Activated CD4-positive, alpha-beta memory T cell treated with anti-CD3 and anti-CD28 coated beads, Interleukin-2, amount 10 ng/mL, durations not matched to agents 7 days and 5 days (primary cell): ENCODE measurements at regions not wholly inside any gene's neighbourhood (a gene's known extent, or its start where the extent isn't known, plus 50 kb on each side); places are given as distances from the start of the nearest gene placed in this dataset.

Experiments used
- CTCF ChIA-PET: fragments of 350-600 bp; sonication (Branson Sonifier 250); formaldehyde crosslinking; loops from one replicate; lab custom pipeline; 2021; ENCODE audit warnings: antibody characterized with exemption, inconsistent platforms; lab: Charles Lee
- POLR2A ChIA-PET: fragments of 350-600 bp; sonication (Branson Sonifier 250); formaldehyde crosslinking; loops from one replicate; lab custom pipeline; 2021; ENCODE audit warnings: antibody characterized with exemption; lab: Charles Lee
- DNase-seq: peaks from one replicate; pipeline ENCODE4 v3.0.0-alpha.2; 2020
- H3K27ac Mint-ChIP-seq: one replicate; pipeline ENCODE4 v1.8.0; 2021; ENCODE audit warnings: mild to moderate bottlenecking, mixed read lengths
- H3K27me3 Mint-ChIP-seq: one replicate; pipeline ENCODE4 v1.8.0; 2021; ENCODE audit warnings: mixed read lengths
- H3K36me3 Mint-ChIP-seq: one replicate; pipeline ENCODE4 v1.8.0; 2021; ENCODE audit warnings: low read depth, mixed read lengths
- H3K4me1 Mint-ChIP-seq: one replicate; pipeline ENCODE4 v1.8.0; 2021; ENCODE audit warnings: mixed read lengths
- H3K4me3 Mint-ChIP-seq: one replicate; pipeline ENCODE4 v1.8.0; 2021; ENCODE audit warnings: mild to moderate bottlenecking, mixed read lengths
- H3K9me3 Mint-ChIP-seq: one replicate; pipeline ENCODE4 v1.8.0; 2021; ENCODE audit warnings: mixed read lengths

DNA sequence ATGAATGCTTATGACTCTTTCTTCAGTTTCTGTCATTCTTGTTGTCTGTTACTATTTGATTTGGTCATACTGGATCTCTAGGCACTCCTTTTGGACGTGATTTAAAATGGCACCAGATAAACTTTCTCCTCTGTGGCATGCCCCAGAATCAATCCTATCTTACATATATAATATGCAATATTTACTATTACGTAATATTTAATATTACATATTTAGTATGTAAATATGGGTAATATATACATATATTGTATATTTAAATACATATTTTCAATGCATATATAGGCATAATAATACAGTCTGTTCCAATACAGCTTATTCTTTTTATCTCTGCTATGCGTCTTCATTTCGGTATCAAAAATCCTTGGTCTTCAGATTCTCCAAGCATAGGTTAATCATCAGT lies 104.4 kb upstream of the PRR20A start:
- no peaks in the 10 kb centered on the region for H3K36me3 Mint-ChIP-seq
- no peaks in the 10 kb centered on the region for H3K27me3 Mint-ChIP-seq
- no peak for DNase-seq
- ChIA-PET CTCF (no interaction called here), POLR2A (no interaction called here)
- H3K4me3 Mint-ChIP-seq = no peak overlapping the region
- peaks cover 7% of the 10 kb centered on the region for H3K9me3 Mint-ChIP-seq
- no peaks in the 10 kb centered on the region for H3K4me1 Mint-ChIP-seq
- H3K27ac Mint-ChIP-seq = no peak overlapping the region

DNA sequence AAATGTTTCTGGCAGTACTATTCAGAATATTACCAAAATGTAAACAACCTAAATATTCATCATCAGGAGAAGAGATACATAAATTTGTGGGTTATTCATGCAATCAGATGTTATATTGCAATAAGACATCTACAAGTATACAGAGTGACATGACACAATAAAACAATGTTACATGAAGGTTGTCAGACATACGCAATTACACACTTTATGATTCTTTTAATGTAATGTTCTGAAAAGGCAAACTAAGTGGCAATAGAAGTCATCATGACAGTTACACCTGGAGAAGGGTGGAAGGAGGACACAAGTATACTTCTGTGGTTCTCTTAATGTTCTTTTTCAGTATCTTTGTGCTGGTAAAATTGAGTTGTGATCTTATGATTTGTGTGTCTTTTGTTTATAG lies 95.8 kb upstream of the PRR20A start:
- no peak overlapping the region for H3K4me3 Mint-ChIP-seq

DNA sequence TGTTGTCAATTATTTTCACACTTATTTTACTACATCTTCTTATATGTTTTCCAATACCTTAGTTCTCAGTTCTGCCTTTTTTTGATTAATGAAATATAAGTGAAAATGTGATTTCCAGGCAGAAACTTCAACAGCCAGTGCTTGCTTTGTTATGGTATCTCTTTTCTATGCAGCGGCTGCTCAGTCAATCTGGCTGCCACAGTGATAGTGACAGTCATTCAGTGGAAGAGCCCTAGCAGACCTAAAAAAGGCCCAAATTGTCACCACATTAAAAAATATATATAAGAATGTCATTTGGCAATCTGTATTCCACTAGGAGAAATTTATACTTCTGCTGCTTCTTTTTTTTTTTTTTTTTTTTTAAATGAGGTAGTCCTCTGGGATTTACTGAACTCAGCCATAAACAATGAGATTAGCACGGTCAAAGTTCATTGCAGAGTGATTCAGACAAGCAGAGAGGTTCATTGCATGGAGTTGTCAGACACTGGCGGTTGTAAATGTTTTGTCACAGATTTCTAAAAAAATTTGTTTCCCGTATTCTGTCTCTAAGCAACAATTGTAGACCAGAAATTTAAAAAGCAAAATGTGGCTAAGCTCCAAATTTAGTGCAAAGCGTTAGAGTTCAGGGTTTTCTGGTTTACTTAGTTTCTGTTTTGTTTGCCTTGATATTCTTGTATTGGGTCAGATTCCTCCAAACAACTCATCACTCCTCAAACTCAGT lies 94.7 kb upstream of the PRR20A start:
- ChIA-PET POLR2A (no interaction called here), CTCF (no interaction called here)

More for the DNA sequence above, 95.8 kb upstream of the PRR20A start:
- H3K27me3 Mint-ChIP-seq = no peaks in the 10 kb centered on the region
- H3K9me3 Mint-ChIP-seq = peaks cover 11% of the 10 kb centered on the region
- no peak overlapping the region for H3K27ac Mint-ChIP-seq
- no peaks in the 10 kb centered on the region for H3K4me1 Mint-ChIP-seq
- CTCF ChIA-PET = no interaction called here
- DNase-seq = no peak
- H3K36me3 Mint-ChIP-seq = no peaks in the 10 kb centered on the region
- POLR2A ChIA-PET = no interaction called here

DNA sequence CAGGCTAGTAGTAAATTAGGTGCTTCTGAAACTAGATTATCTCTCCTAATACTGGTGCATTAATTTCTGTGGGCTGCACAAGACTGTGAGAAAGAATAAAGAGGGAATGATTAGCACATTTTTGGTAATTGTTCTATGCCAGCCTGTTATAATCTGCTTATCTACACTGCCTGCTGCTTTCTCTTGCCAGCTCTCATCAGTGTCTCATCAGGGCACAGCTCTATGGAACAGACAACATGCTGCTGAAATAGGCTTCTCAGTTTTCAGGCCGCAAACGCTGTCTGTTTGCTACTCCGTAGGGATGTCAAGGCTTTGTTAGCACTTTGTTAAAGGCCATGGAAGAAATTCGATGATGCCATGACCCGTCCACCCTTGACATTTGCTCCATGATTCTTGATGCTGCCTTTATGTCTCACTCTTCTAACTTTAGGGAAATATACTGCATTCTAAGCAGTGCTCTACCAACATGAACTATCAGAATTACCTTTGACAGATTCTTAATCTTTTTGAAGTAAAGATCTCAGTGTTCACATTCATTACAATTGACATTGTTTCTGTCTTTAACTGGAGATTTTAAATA lies 84.0 kb upstream of the PRR20A start:
- H3K4me3 Mint-ChIP-seq = no peak overlapping the region

More for the DNA sequence above, 94.7 kb upstream of the PRR20A start:
- no peak for DNase-seq
- H3K9me3 Mint-ChIP-seq = peaks cover 15% of the 10 kb centered on the region
- no peaks in the 10 kb centered on the region for H3K27me3 Mint-ChIP-seq
- H3K4me3 Mint-ChIP-seq = no peak overlapping the region
- no peaks in the 10 kb centered on the region for H3K4me1 Mint-ChIP-seq
- H3K36me3 Mint-ChIP-seq = no peaks in the 10 kb centered on the region
- no peak overlapping the region for H3K27ac Mint-ChIP-seq

DNA sequence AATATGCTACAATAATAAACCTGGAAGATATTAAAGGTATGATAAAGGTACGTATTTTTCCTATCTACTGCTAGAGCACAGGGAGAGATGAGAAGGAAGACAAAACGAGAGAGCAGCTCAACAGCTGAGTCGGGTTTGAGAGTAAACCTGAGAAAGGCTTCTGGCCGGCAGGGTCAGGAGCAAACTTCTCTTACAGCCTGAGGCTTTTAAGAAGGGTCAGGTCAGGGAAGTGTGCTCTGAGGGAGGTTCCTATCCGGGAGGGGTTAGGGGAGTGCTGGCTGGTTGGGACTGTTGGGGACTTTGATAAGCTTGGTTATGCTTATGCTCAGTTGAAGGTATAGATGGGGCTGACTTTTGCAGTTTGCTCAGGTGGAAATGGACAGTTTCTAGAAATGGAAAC lies 77.7 kb upstream of the PRR20A start:
- Mint-ChIP-seq H3K36me3 (no peaks in the 10 kb centered on the region), H3K4me1 (no peaks in the 10 kb centered on the region), H3K27ac (no peak overlapping the region), H3K9me3 (peaks cover 2% of the 10 kb centered on the region), H3K27me3 (no peaks in the 10 kb centered on the region), H3K4me3 (no peak overlapping the region)
- ChIA-PET CTCF (no interaction called here), POLR2A (no interaction called here)
- no peak for DNase-seq

More for the DNA sequence above, 84.0 kb upstream of the PRR20A start:
- Mint-ChIP-seq H3K36me3 (no peaks in the 10 kb centered on the region), H3K9me3 (peaks cover 3% of the 10 kb centered on the region), H3K4me1 (no peaks in the 10 kb centered on the region), H3K27ac (no peak overlapping the region), H3K27me3 (no peaks in the 10 kb centered on the region)
- ChIA-PET POLR2A (no interaction called here), CTCF (no interaction called here)
- no peak for DNase-seq

GRCh38 chr13:57073983-57074382 lies 66.7 kb upstream of the PRR20A start:
- H3K36me3 Mint-ChIP-seq = no peaks in the 10 kb centered on the region
- no peaks in the 10 kb centered on the region for H3K9me3 Mint-ChIP-seq
- H3K27me3 Mint-ChIP-seq = no peaks in the 10 kb centered on the region
- no peak overlapping the region for H3K4me3 Mint-ChIP-seq
- CTCF ChIA-PET = no interaction called here
- POLR2A ChIA-PET = no interaction called here
- DNase-seq = no peak
- no peak overlapping the region for H3K27ac Mint-ChIP-seq
- no peaks in the 10 kb centered on the region for H3K4me1 Mint-ChIP-seq

GRCh38 chr13:57075588-57075987 lies 65.1 kb upstream of the PRR20A start:
- H3K36me3 Mint-ChIP-seq = no peaks in the 10 kb centered on the region
- POLR2A ChIA-PET = no interaction called here
- H3K27me3 Mint-ChIP-seq = no peaks in the 10 kb centered on the region
- H3K9me3 Mint-ChIP-seq = no peaks in the 10 kb centered on the region
- no peak for DNase-seq
- CTCF ChIA-PET = no interaction called here
- no peaks in the 10 kb centered on the region for H3K4me1 Mint-ChIP-seq
- no peak overlapping the region for H3K4me3 Mint-ChIP-seq
- no peak overlapping the region for H3K27ac Mint-ChIP-seq

DNA sequence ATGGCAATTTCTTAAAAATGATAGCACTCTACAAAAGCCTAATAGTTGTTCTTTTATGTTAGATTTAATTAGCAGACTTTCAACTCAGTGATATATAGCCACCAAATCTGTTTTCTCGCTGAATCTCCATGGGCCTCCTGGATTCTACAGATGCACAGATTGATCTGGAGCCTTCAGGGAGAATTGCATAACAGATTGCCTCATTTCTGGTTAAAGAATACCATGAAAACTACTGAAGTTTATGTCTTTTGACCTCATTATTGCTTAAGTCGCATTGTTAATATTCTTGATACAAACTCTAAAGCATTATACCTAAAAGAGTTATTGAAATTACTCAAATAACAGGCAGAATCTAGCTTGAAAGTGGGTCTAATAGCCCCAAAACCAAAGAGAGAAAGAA lies 53.7 kb upstream of the PRR20A start:
- CTCF ChIA-PET = no interaction called here
- POLR2A ChIA-PET = no interaction called here
- no peak overlapping the region for H3K4me3 Mint-ChIP-seq
- H3K4me1 Mint-ChIP-seq = no peaks in the 10 kb centered on the region
- H3K27ac Mint-ChIP-seq = no peak overlapping the region
- H3K36me3 Mint-ChIP-seq = no peaks in the 10 kb centered on the region
- no peak for DNase-seq
- H3K27me3 Mint-ChIP-seq = no peaks in the 10 kb centered on the region
- H3K9me3 Mint-ChIP-seq = peaks cover 8% of the 10 kb centered on the region
